ENCODE measurements at regions not wholly inside any gene's neighbourhood (a gene's known extent, or its start where the extent isn't known, plus 50 kb on each side); places are given as distances from the start of the nearest gene placed in this dataset.

DNA sequence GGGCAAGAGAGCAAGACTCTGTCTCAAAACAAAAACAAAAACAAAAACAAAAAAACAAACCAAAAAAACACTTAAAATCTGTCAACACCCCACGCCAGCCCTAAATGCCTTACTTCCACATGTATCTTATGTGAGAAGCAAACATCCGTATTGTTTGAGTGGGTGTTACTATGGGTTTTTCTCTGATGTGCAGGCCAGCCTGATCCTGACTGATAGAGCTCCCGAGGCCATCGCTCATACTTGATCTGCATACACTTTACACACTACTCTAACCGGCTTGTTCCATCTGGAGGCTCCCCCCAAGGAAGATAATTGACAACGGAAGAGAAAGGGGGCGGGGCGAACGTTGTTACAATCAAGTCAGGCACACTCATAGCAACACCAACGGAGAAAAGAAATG lies 237.4 kb downstream of the TBL1XR1 start:
- H3K9me3 ChIP-seq, result no peaks in the 10 kb centered on the region
- H3K36me3 ChIP-seq, result no peaks in the 10 kb centered on the region
- TF ChIP-seq, protein P1, sequence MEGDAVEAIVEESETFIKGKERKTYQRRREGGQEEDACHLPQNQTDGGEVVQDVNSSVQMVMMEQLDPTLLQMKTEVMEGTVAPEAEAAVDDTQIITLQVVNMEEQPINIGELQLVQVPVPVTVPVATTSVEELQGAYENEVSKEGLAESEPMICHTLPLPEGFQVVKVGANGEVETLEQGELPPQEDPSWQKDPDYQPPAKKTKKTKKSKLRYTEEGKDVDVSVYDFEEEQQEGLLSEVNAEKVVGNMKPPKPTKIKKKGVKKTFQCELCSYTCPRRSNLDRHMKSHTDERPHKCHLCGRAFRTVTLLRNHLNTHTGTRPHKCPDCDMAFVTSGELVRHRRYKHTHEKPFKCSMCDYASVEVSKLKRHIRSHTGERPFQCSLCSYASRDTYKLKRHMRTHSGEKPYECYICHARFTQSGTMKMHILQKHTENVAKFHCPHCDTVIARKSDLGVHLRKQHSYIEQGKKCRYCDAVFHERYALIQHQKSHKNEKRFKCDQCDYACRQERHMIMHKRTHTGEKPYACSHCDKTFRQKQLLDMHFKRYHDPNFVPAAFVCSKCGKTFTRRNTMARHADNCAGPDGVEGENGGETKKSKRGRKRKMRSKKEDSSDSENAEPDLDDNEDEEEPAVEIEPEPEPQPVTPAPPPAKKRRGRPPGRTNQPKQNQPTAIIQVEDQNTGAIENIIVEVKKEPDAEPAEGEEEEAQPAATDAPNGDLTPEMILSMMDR (IDR thresholded peaks at IDR 0.05), result no peak
- no peak overlapping the region for H3K27ac ChIP-seq
- WGBS, 2 donors, result 85 to 86% methylated on average over 10 of the region's 10 CpGs
- no peak overlapping the region for H3K4me3 ChIP-seq
- H3K4me1 ChIP-seq, result no peaks in the 10 kb centered on the region
- H3K27me3 ChIP-seq, result no peaks in the 10 kb centered on the region
- no peak for ATAC-seq
- no peak for FAIRE-seq
- intact Hi-C loops (cut with DNase I), result no loop called here
- no peak for DNase-seq

DNA sequence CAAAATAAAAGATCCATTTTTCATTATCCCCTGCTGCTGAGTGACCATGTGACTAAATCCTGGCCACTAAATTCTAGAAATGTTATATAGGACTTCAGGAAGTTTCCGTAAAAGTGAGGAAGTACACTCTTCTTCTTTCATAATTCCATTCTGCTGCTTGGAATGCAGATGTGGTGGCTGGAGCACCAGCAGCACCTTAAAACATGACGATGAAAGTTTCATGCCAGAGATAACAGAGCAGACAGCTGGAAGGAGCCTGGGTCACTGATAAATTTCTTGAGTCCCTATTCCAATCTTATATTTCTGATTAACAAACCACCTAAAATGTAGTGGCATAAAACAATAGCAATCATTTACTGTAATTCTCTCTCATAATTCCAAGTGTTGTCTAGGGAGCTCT lies 238.7 kb downstream of the TBL1XR1 start:
- Histone ChIP-seq H3K36me3 (no peaks in the 10 kb centered on the region), H3K9me3 (no peaks in the 10 kb centered on the region), H3K27ac (no peak overlapping the region), H3K27me3 (no peaks in the 10 kb centered on the region), H3K4me3 (no peak overlapping the region), H3K4me1 (no peaks in the 10 kb centered on the region)
- no peak for FAIRE-seq
- TF ChIP-seq, protein P1 (IDR thresholded peaks at IDR 0.05), result no peak
- WGBS, 2 donors, result 89 to 93% methylated on average over 2 of the region's 2 CpGs
- intact Hi-C loops (cut with DNase I), result no loop called here
- DNase-seq, result no peak
- no peak for ATAC-seq

DNA sequence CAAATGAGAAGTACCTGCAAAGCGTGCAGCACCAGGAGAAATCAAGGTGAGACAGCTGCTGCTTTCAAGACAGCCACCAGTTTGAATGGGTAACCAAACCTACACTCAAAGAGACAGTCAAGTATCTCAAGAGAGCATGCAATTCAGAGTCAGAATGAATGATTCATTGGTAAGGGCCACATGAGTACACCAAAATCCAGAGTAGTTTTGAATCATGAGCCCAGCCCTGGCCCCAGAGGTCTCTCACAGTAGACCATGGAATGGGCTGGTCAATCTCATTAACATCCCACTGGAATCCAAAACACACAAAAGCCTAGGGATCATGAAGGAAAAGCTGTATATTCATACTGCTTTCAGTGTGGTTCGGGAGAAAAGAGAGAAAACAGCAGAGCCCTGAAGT lies 242.8 kb downstream of the TBL1XR1 start:
- intact Hi-C loops (cut with DNase I), result no loop called here
- H3K4me1 ChIP-seq, result no peaks in the 10 kb centered on the region
- H3K36me3 ChIP-seq, result no peaks in the 10 kb centered on the region
- FAIRE-seq (no peak), ATAC-seq (no peak), DNase-seq (no peak)
- TF ChIP-seq, protein P1 (IDR thresholded peaks at IDR 0.05), result no peak
- WGBS, 2 donors, result 84% methylated on average over 2 of the region's 2 CpGs
- H3K9me3 ChIP-seq, result no peaks in the 10 kb centered on the region
- H3K27me3 ChIP-seq, result no peaks in the 10 kb centered on the region
- no peak overlapping the region for H3K4me3 ChIP-seq
- H3K27ac ChIP-seq, result no peak overlapping the region

DNA sequence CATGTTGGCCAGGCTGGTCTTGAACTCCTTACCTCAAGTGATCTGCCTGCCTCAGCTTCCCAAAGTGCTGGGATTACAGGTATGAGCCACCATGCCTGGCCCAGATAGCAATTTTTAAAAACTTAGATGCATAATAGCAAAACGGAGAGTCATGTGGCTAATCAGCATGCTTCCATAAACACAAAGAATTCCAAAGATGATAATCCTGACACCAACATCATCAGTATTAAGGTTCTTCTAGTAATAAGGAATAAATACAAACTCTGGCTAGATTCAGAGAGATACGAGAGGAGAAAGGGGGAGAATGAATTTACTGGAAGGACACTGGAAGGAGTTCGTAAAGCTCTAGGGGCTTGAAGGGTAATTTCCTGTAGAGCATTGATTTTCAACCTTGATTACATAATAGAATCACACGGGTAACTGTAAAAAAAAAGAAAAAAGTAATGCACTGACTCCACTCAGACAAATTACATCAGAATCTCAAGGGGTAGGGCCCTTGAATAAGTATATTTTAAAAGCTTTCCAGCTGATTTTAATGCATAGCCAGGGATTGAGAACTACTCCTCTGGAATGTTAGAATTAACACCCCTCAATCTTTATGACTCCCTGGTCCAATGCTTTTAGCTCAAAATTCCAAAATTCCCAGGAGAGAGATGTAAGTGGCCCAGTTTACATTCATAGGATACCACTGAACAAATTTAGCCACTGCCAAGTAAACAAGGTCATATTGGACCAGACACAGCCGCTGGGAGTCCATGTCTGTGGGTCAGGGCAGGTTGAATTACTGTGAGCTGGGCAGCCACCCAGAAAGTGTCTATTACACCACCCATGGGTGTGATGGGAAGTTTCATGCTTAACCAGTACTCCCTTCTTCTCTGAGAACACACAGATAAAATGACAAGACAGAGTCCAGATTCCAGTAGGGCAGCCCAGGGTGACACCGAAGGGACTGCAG lies 243.9 kb downstream of the TBL1XR1 start:
- intact Hi-C loops (cut with DNase I), result no loop called here
- FAIRE-seq (no peak), DNase-seq (peak in 4 of 6 donors; percentile 15 to 27 (median 18)), ATAC-seq (peak in 3 of 4 donors; percentile 54 to 70 (median 65))
- Histone ChIP-seq H3K27me3 (no peaks in the 10 kb centered on the region), H3K27ac (no peak overlapping the region), H3K4me1 (no peaks in the 10 kb centered on the region), H3K36me3 (no peaks in the 10 kb centered on the region), H3K4me3 (no peak overlapping the region), H3K9me3 (no peaks in the 10 kb centered on the region)
- TF ChIP-seq, protein P1 (IDR thresholded peaks at IDR 0.05), result no peak
- WGBS, 2 donors, result 37 to 46% methylated on average over 6 of the region's 6 CpGs
